ENCODE measurements at regions not wholly inside any gene's neighbourhood (a gene's known extent, or its start where the extent isn't known, plus 50 kb on each side); places are given as distances from the start of the nearest gene placed in this dataset.

- Histone ChIP-seq H3K27me3 (no peaks in the 10 kb centered on the region), H3K27ac (no peak overlapping the region), H3K9me3 (no peaks in the 10 kb centered on the region), H3K4me1 (peaks cover 0 to 14% (median 0%) of the 10 kb centered on the region in 3 donors), H3K4me3 (no peak overlapping the region), H3K36me3 (no peaks in the 10 kb centered on the region)
- no peak for ATAC-seq
- TF ChIP-seq, protein P1, sequence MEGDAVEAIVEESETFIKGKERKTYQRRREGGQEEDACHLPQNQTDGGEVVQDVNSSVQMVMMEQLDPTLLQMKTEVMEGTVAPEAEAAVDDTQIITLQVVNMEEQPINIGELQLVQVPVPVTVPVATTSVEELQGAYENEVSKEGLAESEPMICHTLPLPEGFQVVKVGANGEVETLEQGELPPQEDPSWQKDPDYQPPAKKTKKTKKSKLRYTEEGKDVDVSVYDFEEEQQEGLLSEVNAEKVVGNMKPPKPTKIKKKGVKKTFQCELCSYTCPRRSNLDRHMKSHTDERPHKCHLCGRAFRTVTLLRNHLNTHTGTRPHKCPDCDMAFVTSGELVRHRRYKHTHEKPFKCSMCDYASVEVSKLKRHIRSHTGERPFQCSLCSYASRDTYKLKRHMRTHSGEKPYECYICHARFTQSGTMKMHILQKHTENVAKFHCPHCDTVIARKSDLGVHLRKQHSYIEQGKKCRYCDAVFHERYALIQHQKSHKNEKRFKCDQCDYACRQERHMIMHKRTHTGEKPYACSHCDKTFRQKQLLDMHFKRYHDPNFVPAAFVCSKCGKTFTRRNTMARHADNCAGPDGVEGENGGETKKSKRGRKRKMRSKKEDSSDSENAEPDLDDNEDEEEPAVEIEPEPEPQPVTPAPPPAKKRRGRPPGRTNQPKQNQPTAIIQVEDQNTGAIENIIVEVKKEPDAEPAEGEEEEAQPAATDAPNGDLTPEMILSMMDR (IDR thresholded peaks at IDR 0.05), result no peak
- TF ChIP-seq POLR2AphosphoS5 (IDR thresholded peaks at IDR 0.05) (no peak), POLR2A (IDR thresholded peaks at IDR 0.05) (no peak)
- WGBS, 2 donors (ENCODE audit: low coverage in 1 of 2), result 0 to 39% methylated on average over 1 of the region's 1 CpG
Observed at GRCh38 chr2:41460661-41461060, 587.2 kb upstream of the PKDCC start.

DNA sequence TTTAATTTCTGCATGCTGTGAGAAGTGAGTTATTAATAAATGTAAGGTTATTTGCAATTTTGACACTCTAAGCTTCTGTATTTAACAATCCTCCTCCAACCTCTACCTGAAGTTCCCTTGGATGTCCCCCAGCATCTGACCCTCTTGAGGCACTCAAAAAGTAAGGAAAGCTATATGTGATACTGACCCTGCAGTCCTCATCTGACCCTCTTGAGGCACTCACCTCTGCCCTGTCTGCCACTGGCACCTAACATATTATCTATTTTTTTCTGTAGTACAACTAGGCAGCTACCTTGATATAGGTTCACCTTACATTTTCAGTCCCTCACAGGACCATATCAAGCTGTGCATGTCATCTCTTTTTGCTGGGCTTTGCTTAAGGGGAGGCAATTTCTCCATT lies 583.4 kb upstream of the PKDCC start:
- no peak for ATAC-seq
- TF ChIP-seq POLR2AphosphoS5 (IDR thresholded peaks at IDR 0.05) (no peak), EP300 (IDR thresholded peaks at IDR 0.05) (no peak), POLR2A (IDR thresholded peaks at IDR 0.05) (no peak)
- TF ChIP-seq, protein P1 (IDR thresholded peaks at IDR 0.05), result no peak

DNA sequence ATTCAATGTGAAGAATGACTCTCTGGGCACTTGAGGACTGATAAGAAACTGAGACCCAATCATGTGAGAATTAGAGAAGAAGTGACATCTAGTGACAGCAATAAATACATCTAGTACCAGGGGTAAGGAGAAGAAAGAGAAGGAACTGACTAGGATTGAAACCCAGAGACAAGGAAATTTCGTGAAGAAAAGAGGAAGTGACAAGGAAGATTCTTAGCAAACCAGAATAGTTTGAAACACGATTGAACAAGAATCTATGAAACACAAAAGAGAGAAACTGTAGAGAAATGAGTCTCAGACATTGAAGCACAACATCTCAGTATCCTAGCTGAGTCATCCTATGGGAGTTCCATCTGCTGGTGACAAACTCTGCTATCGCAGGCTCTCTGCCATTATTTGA lies 571.9 kb upstream of the PKDCC start:
- no peaks in the 10 kb centered on the region for H3K27me3 ChIP-seq
- H3K27ac ChIP-seq, result no peak overlapping the region
- H3K4me3 ChIP-seq, result no peak overlapping the region
- ATAC-seq, result no peak
- TF ChIP-seq, protein P1 (IDR thresholded peaks at IDR 0.05), result no peak
- TF ChIP-seq EP300 (IDR thresholded peaks at IDR 0.05) (no peak), POLR2AphosphoS5 (IDR thresholded peaks at IDR 0.05) (no peak)
- H3K36me3 ChIP-seq, result no peaks in the 10 kb centered on the region
- H3K9me3 ChIP-seq, result no peaks in the 10 kb centered on the region
- WGBS, 2 donors (ENCODE audit: low coverage in 1 of 2), result 80 to 87% methylated on average over 3 of the region's 3 CpGs
- no peaks in the 10 kb centered on the region for H3K4me1 ChIP-seq

More for the DNA sequence above, 583.4 kb upstream of the PKDCC start:
- H3K4me1 ChIP-seq, result peaks cover 0 to 8% (median 0%) of the 10 kb centered on the region in 3 donors
- no peaks in the 10 kb centered on the region for H3K36me3 ChIP-seq
- no peak overlapping the region for H3K27ac ChIP-seq
- H3K4me3 ChIP-seq, result no peak overlapping the region
- H3K9me3 ChIP-seq, result no peaks in the 10 kb centered on the region
- no peaks in the 10 kb centered on the region for H3K27me3 ChIP-seq

- no peak for TF ChIP-seq EP300 (IDR thresholded peaks at IDR 0.05)
- no peak for TF ChIP-seq POLR2AphosphoS5 (IDR thresholded peaks at IDR 0.05)
- TF ChIP-seq, protein P1 (IDR thresholded peaks at IDR 0.05), result no peak
- no peak for TF ChIP-seq POLR2A (IDR thresholded peaks at IDR 0.05)
- Histone ChIP-seq H3K36me3 (no peaks in the 10 kb centered on the region), H3K9me3 (no peaks in the 10 kb centered on the region), H3K4me1 (no peaks in the 10 kb centered on the region), H3K27me3 (no peaks in the 10 kb centered on the region), H3K4me3 (no peak overlapping the region), H3K27ac (no peak overlapping the region)
- WGBS, 2 donors (ENCODE audit: low coverage in 1 of 2), result 32 to 58% methylated on average over 4 of the region's 4 CpGs
- ATAC-seq, result no peak
Observed at GRCh38 chr2:41482659-41483058, 565.2 kb upstream of the PKDCC start.

GRCh38 chr2:41483226-41483625 lies 564.6 kb upstream of the PKDCC start:
- no peaks in the 10 kb centered on the region for H3K4me1 ChIP-seq
- TF ChIP-seq EP300 (IDR thresholded peaks at IDR 0.05), result no peak
- TF ChIP-seq, protein P1 (IDR thresholded peaks at IDR 0.05), result no peak
- no peak for TF ChIP-seq POLR2AphosphoS5 (IDR thresholded peaks at IDR 0.05)
- no peak for TF ChIP-seq POLR2A (IDR thresholded peaks at IDR 0.05)
- no peak overlapping the region for H3K4me3 ChIP-seq
- H3K27ac ChIP-seq, result no peak overlapping the region
- no peaks in the 10 kb centered on the region for H3K27me3 ChIP-seq
- ATAC-seq, result no peak
- no peaks in the 10 kb centered on the region for H3K36me3 ChIP-seq
- 36 to 54% methylated on average over 2 of the region's 2 CpGs for WGBS, 2 donors (ENCODE audit: low coverage in 1 of 2)
- no peaks in the 10 kb centered on the region for H3K9me3 ChIP-seq
